ENCODE measurements at regions not wholly inside any gene's neighbourhood (a gene's known extent, or its start where the extent isn't known, plus 50 kb on each side); places are given as distances from the start of the nearest gene placed in this dataset.

GRCh38 chr3:26847680-26848079 lies 225.1 kb downstream of the LRRC3B start:
- TF ChIP-seq ATF4 (CRISPR knock-in tag; IDR thresholded peaks at IDR 0.05) (no peak), ZBTB8A (CRISPR knock-in tag; IDR thresholded peaks at IDR 0.05; ENCODE audit: borderline replicate concordance, low read depth) (no peak), ZZZ3 (CRISPR knock-in tag; IDR thresholded peaks at IDR 0.05; ENCODE audit: borderline replicate concordance) (no peak), MNT (IDR thresholded peaks at IDR 0.05) (no peak), ZNF326 (CRISPR knock-in tag; IDR thresholded peaks at IDR 0.05; ENCODE audit: borderline replicate concordance) (no peak), SMAD1 (CRISPR knock-in tag; IDR thresholded peaks at IDR 0.05; ENCODE audit: borderline replicate concordance, low read depth) (no peak)

Measured in HepG2 (cell line).